Fibroblast of upper back skin (primary cell): ENCODE measurements at regions not wholly inside any gene's neighbourhood (a gene's known extent, or its start where the extent isn't known, plus 50 kb on each side); places are given as distances from the start of the nearest gene placed in this dataset.
A peak's percentile ranks its signal among the peaks of the same experiment; 100 is the strongest.
"Not testable (repeated sequence)": the region's sequence is repeated elsewhere in the genome, so short reads cannot be mapped to it uniquely, and the experiment has no call there.

Experiments
- DNase-seq: peaks from one replicate; pipeline ENCODE4 v3.0.0-alpha.2; 2013

GRCh38 chr10:90197766-90198165, 496.4 kb downstream of the KIF20B start:
- peak; percentile 66 for DNase-seq

GRCh38 chr10:90199093-90199492, 497.7 kb downstream of the KIF20B start:
- no peak for DNase-seq

DNA sequence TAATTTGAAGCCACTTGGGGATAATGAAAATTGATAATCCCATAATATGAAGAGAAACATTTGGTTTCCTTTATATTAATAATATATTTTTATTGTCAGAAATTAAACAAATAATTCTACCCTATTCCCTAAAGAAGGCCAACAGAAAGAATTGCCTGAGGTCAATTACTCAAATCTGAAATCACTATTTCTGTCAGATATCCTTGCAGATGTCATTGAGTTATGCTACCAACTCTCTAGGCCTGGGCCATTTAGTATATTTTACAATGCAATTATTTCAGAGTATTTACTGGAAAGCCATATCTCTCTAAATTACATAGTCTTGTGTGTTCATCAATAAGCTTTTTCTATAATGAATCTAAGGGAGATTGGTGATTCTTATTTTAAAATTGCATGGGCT, 498.1 kb downstream of the KIF20B start:
- no peak for DNase-seq

GRCh38 chr10:90204131-90204955, 503.0 kb downstream of the KIF20B start:
- peak; percentile 44 for DNase-seq

GRCh38 chr10:90204956-90205314, 503.5 kb downstream of the KIF20B start:
- DNase-seq: peak; percentile 76

- no peak for DNase-seq
Measured at GRCh38 chr10:90205340-90205739, 503.9 kb downstream of the KIF20B start.

- no peak for DNase-seq
Measured at GRCh38 chr10:90213346-90213745, 512.0 kb downstream of the KIF20B start.

DNA sequence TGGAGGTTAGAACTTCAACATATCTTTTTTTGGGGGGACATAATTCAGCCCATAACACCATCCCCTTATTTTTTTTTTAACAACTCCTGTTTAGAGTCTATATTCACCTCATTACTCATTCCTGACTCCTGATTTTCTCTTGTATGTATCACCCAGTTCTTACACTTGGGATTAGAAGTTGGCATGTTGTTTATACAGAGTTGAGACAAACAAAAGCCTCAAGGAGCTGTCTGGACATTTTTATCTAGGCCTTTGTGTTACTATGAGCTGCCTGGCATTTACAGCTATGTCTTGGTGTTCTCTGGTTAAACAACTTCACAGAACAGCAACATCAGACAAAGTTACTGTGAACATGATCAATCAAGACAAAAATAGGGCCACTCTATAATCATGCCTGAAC, 517.5 kb downstream of the KIF20B start:
- DNase-seq: no peak

DNA sequence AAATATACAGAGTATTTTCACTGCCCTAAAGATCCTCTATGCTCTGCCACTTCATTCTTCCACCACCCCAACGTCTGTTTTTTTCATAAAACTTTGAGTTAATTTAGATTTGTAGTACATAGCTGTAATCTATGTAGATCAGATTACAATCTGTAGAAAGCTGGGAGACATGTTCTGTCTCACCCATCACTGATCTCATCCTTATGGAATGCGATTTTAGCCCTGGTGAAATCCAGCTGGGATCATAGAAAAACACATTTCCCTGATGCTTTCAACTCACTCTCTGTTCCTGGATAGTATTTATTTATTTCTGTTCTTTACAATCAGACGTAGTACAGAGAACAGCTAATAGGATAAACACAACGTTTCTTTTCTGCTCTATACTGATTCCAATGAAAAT, 521.0 kb downstream of the KIF20B start:
- DNase-seq: peak; percentile 92

DNA sequence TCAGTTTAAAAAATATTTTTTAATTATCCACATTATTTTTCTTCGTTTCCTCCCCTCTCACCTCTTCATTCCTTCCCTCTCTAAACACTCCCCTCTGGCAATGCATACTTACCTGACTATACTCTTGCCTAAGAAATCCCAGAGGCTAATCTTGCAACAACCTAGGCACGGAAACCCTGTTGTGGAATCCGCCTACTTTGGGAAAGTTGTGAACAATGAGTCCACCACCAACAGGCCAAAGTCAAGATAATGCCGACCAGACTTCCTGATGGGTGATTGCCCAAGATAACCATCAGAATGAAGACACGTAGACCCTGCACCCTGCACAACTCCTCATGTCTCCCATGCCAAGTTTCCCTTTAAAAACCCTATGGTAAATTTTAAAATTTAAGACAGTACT, 521.5 kb downstream of the KIF20B start:
- DNase-seq: no peak

- DNase-seq: no peak
Measured at GRCh38 chr10:90224791-90225566, 523.6 kb downstream of the KIF20B start.

DNA sequence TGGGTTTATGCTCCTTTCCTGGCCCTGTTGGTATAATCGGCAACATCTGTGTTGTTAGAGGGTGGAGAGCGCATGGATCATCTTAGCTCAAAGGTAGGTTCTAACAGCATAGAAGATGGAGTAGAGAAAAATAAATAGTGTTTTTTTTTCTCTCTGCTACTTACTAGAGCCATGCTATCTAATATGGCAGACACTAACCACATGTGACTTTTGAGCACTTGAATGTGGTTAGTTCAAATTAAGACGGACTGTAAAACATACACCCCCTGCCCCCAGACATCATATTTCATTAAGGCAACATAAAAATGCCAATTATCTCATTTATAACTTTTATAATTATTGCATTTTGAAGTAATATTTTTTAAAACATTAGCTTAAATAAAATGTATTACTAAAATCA, 525.1 kb downstream of the KIF20B start:
- no peak for DNase-seq

GRCh38 chr10:90227217-90227656, 525.8 kb downstream of the KIF20B start:
- DNase-seq: peak; percentile 93

- peak; percentile 54 for DNase-seq
Measured at GRCh38 chr10:90227786-90228185, 526.4 kb downstream of the KIF20B start.

DNA sequence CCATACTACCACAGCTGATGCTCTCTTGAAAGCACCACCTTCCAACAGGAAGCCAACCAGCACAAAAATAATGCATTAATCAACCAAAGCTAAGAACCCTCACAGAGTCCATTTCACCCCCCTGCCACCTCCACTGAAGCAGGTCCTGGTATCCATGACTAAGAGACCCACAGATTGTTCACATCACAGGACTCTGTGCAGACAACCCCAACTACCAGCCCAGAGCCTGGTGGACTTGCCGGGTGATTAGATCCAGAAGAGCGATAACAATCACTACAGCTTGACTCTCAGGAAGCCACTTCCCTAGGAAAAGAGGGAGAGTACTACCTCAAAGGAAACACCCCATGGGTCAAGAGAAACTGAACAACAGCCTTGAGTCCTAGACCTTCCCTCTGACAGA, 528.1 kb downstream of the KIF20B start:
- no peak for DNase-seq

GRCh38 chr10:90233805-90234204, 532.4 kb downstream of the KIF20B start:
- not testable (repeated sequence) for DNase-seq

GRCh38 chr10:90245623-90246022, 544.2 kb downstream of the KIF20B start:
- no peak for DNase-seq

- not testable (repeated sequence) for DNase-seq
Measured at GRCh38 chr10:90250784-90251183, 549.4 kb downstream of the KIF20B start.

GRCh38 chr10:90269699-90270098, 568.3 kb downstream of the KIF20B start:
- DNase-seq: no peak

DNA sequence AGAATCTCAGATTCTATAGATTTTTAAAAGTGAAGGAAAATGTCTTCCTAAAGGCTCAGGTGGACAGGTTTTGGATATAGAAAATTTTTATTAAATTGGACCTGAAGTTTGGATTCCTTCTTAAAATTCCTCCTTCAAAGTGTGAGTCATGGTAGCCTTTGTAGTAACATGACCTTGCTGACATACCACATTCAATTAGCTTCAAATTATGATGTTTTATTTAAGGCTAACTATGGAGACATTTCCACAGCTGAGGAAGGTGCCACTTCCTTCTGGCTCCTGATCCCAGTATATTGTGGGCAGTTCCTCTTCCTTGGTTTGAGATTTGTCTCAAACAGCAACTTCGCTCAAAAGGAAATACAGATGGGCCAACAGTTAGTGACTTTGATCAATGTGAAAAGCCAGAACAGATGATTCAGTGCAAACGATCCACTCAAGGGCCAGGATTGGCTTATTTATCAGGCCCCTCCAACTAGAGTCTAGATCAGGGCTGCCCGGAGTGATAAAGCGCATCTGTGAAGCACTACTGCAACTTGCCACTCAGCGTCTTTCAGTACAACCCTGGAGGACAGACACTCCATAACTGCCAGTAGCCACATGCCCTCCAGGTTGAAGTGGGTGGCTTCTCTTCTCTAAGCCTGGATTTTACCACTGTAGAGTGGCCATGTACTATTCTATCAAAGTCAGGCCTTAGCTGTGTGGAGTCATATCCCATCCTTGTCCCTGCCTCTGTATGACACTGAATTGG, 573.5 kb downstream of the KIF20B start:
- DNase-seq: peak; percentile 8

GRCh38 chr10:90276894-90277475, 575.6 kb downstream of the KIF20B start:
- DNase-seq: peak; percentile 65

- DNase-seq: no peak
Measured at GRCh38 chr10:90286406-90286805, 571.4 kb downstream of the HTR7 start.

- no peak for DNase-seq
Measured at GRCh38 chr10:90286941-90287340, 570.9 kb downstream of the HTR7 start.
